B cell (primary cell): ENCODE measurements at regions not wholly inside any gene's neighbourhood (a gene's known extent, or its start where the extent isn't known, plus 50 kb on each side); places are given as distances from the start of the nearest gene placed in this dataset.
"Not testable (repeated sequence)": the region's sequence is repeated elsewhere in the genome, so short reads cannot be mapped to it uniquely, and the experiment has no call there.

Source experiments
- CTCF ChIP-seq: fragments of 200-600 bp; IDR thresholded peaks from one replicate; pipeline ENCODE4 v1.8.0; 2022; ENCODE audit warnings: antibody characterized with exemption, mild to moderate bottlenecking
- EZH2 ChIP-seq: IDR thresholded peaks from 2 replicates; pipeline ENCODE4 v1.6.1; 2012; ENCODE audit warnings: borderline replicate concordance, low read depth, mild to moderate bottlenecking, moderate library complexity, low read length; ENCODE audit not compliant: insufficient read depth, poor library complexity, severe bottlenecking

- TF ChIP-seq EZH2, CTCF: not testable (repeated sequence)
These were observed 92.5 kb upstream of the POTEB3 start for GRCh38 chr15:21532785-21533184.
